ENCODE measurements at regions not wholly inside any gene's neighbourhood (a gene's known extent, or its start where the extent isn't known, plus 50 kb on each side); places are given as distances from the start of the nearest gene placed in this dataset.

- TF ChIP-seq GATA2 (IDR thresholded peaks at IDR 0.05; ENCODE audit: low read depth, low read length) (no peak; the same call in 1 of the 2 replicates), GATA3 (IDR thresholded peaks at IDR 0.05; ENCODE audit: low read depth, low read length) (no peak; the same call in 1 of the 2 replicates)
Measured at GRCh38 chr4:175460414-175460813, 351.6 kb downstream of the GPM6A start.
